Neuronal stem cell (in vitro differentiated cells): ENCODE measurements at regions not wholly inside any gene's neighbourhood (a gene's known extent, or its start where the extent isn't known, plus 50 kb on each side); places are given as distances from the start of the nearest gene placed in this dataset.

ENCODE experiments used
- DNase-seq: peaks from one replicate; pipeline ENCODE4 v3.0.0-alpha.2; 2013; ENCODE audit warnings: low spot score
- H2AFZ ChIP-seq: one replicate; pipeline ENCODE4 v1.6.1; 2013; ENCODE audit warnings: mild to moderate bottlenecking, low read length, inconsistent platforms
- H2AK5ac ChIP-seq: 2 replicates; pipeline ENCODE4 v1.6.1; 2013; ENCODE audit warnings: low read depth, mild to moderate bottlenecking, inconsistent platforms, low read length, moderate library complexity, mixed read lengths
- H2BK120ac ChIP-seq: 2 replicates; pipeline ENCODE4 v1.6.1; 2013; ENCODE audit warnings: low read depth, mild to moderate bottlenecking, inconsistent platforms, low read length, moderate library complexity, mixed read lengths
- H2BK12ac ChIP-seq: one replicate; pipeline ENCODE4 v1.6.1; 2013; ENCODE audit warnings: low read length, inconsistent platforms
- H2BK15ac ChIP-seq: 2 replicates; pipeline ENCODE4 v1.6.1; 2013; ENCODE audit warnings: mild to moderate bottlenecking, low read length, inconsistent platforms, mixed read lengths
- H2BK5ac ChIP-seq: one replicate; pipeline ENCODE4 v1.6.1; 2013; ENCODE audit warnings: inconsistent platforms, mild to moderate bottlenecking, low read length, moderate library complexity
- H3K14ac ChIP-seq: one replicate; pipeline ENCODE4 v1.6.1; 2013; ENCODE audit warnings: low read length, inconsistent platforms
- H3K18ac ChIP-seq: 2 replicates; pipeline ENCODE4 v1.6.1; 2013; ENCODE audit warnings: low read length, inconsistent platforms
- H3K23ac ChIP-seq: 2 replicates; pipeline ENCODE4 v1.6.1; 2013; ENCODE audit warnings: low read depth, mild to moderate bottlenecking, mixed read lengths, low read length, inconsistent platforms; ENCODE audit not compliant: poor library complexity
- H3K27ac ChIP-seq: replicated peaks from 3 replicates; pipeline ENCODE4 v1.5.1; 2013; ENCODE audit warnings: low read length, inconsistent platforms
- H3K27me3 ChIP-seq, 3 experiments: 2 replicates each; pipeline ENCODE4 v1.6.1; 2013; ENCODE audit warnings: low read length in 3 of 3, mild to moderate bottlenecking in 2 of 3, inconsistent platforms in 1 of 3, low read depth in 1 of 3, mixed read lengths in 1 of 3, moderate library complexity in 1 of 3; ENCODE audit not compliant: control insufficient read depth in 3 of 3, insufficient read depth in 3 of 3
- H3K36me3 ChIP-seq, 2 donors: replicated peaks in 1 of 2; 2 replicates each; pipeline ENCODE4 v1.6.1; 2013; ENCODE audit warnings: low read length in 2 of 2; ENCODE audit not compliant: control insufficient read depth in 2 of 2, insufficient read depth in 2 of 2
- H3K4ac ChIP-seq: 2 replicates; pipeline ENCODE4 v1.6.1; 2013; ENCODE audit warnings: inconsistent platforms, mild to moderate bottlenecking, low read length, moderate library complexity
- H3K4me1 ChIP-seq, 2 donors: 1 replicate in 1 of 2; 2 replicates in 1 of 2; pipeline ENCODE4 v1.6.1; 2013; ENCODE audit warnings: low read length in 2 of 2, low read depth in 1 of 2; ENCODE audit not compliant: control insufficient read depth in 2 of 2, insufficient read depth in 1 of 2
- H3K4me2 ChIP-seq: one replicate; pipeline ENCODE4 v1.6.1; 2013; ENCODE audit warnings: mild to moderate bottlenecking, low read length, inconsistent platforms; ENCODE audit not compliant: insufficient read depth, poor library complexity, severe bottlenecking
- H3K4me3 ChIP-seq, 2 donors: 2 replicates each; pipeline ENCODE4 v1.5.1; 2013; ENCODE audit warnings: low read length in 2 of 2, mild to moderate bottlenecking in 2 of 2, inconsistent platforms in 1 of 2, moderate library complexity in 1 of 2
- H3K79me1 ChIP-seq: one replicate; pipeline ENCODE4 v1.6.1; 2013; ENCODE audit warnings: low read depth, mild to moderate bottlenecking, inconsistent platforms, low read length, moderate library complexity
- H3K9ac ChIP-seq: one replicate; pipeline ENCODE4 v1.6.1; 2013; ENCODE audit warnings: mild to moderate bottlenecking, low read depth, low read length, inconsistent platforms; ENCODE audit not compliant: poor library complexity
- H3K9me3 ChIP-seq, 2 donors: replicated peaks in 1 of 2; 2 replicates each; pipeline versions ENCODE3 to v1.6.1; 2013; ENCODE audit warnings: low read length in 2 of 2, mild to moderate bottlenecking in 2 of 2, inconsistent platforms in 1 of 2, low read depth in 1 of 2, mixed read lengths in 1 of 2, moderate library complexity in 1 of 2; ENCODE audit not compliant: control insufficient read depth in 2 of 2, insufficient read depth in 1 of 2
- H4K8ac ChIP-seq: one replicate; pipeline ENCODE4 v1.6.1; 2013; ENCODE audit warnings: low read depth, mild to moderate bottlenecking, inconsistent platforms, low read length, moderate library complexity
- H4K91ac ChIP-seq: one replicate; pipeline ENCODE4 v1.6.1; 2013; ENCODE audit warnings: low read length, low read depth, mild to moderate bottlenecking, inconsistent platforms; ENCODE audit not compliant: poor library complexity
- WGBS, 2 donors: extraction: QIAGEN DNeasy Blood & Tissue Kit; methylation state at CpG; one replicate each; pipeline ENCODE4 v1.1.7; 2013; ENCODE audit warnings: missing lambda C conversion rate in 2 of 2, mixed read lengths in 1 of 2; ENCODE audit not compliant: insufficient read length in 2 of 2, insufficient replicate concordance in 1 of 2; ENCODE audit errors: extremely low coverage in 2 of 2; 5-methylcytosine and 5-hydroxymethylcytosine counted together

GRCh38 chr2:215529271-215529670, 93.4 kb upstream of the FN1 start:
- Histone ChIP-seq H3K36me3 (no peaks in the 10 kb centered on the region), H2AK5ac (no peak overlapping the region), H2AFZ (no peak overlapping the region), H3K9me3 (peaks cover 3 to 5% of the 10 kb centered on the region in 2 donors), H3K23ac (no peak overlapping the region), H2BK15ac (no peak overlapping the region), H3K9ac (no peak overlapping the region), H2BK12ac (no peak overlapping the region), H4K8ac (no peak overlapping the region), H3K4me1 (no peaks in the 10 kb centered on the region), H3K18ac (no peak overlapping the region), H3K14ac (no peak overlapping the region), H3K27me3 (no peaks in the 10 kb centered on the region), H4K91ac (no peak overlapping the region), H3K79me1 (no peaks in the 10 kb centered on the region), H3K4ac (no peak overlapping the region), H2BK5ac (no peak overlapping the region), H3K27ac (no peak overlapping the region), H3K4me3 (no peak overlapping the region), H3K4me2 (no peak overlapping the region), H2BK120ac (no peak overlapping the region)
- WGBS, 2 donors = no CpG with 5 or more reads among the region's 5 CpGs
- DNase-seq = no peak

- no peaks in the 10 kb centered on the region for H3K9me3 ChIP-seq
- H2BK12ac ChIP-seq = no peak overlapping the region
- no peak overlapping the region for H2AK5ac ChIP-seq
- no peak overlapping the region for H2AFZ ChIP-seq
- H3K4me2 ChIP-seq = no peak overlapping the region
- no peak overlapping the region for H3K4me3 ChIP-seq
- no CpG with 5 or more reads among the region's 2 CpGs for WGBS, 2 donors
- no peak overlapping the region for H2BK5ac ChIP-seq
- H3K27me3 ChIP-seq = no peaks in the 10 kb centered on the region
- H2BK15ac ChIP-seq = no peak overlapping the region
- no peak overlapping the region for H3K27ac ChIP-seq
- H3K23ac ChIP-seq = no peak overlapping the region
- no peaks in the 10 kb centered on the region for H3K4me1 ChIP-seq
- no peaks in the 10 kb centered on the region for H3K36me3 ChIP-seq
- H3K18ac ChIP-seq = no peak overlapping the region
- H2BK120ac ChIP-seq = no peak overlapping the region
- H4K91ac ChIP-seq = no peak overlapping the region
- H3K79me1 ChIP-seq = no peaks in the 10 kb centered on the region
- no peak for DNase-seq
- no peak overlapping the region for H3K4ac ChIP-seq
- no peak overlapping the region for H4K8ac ChIP-seq
- H3K9ac ChIP-seq = no peak overlapping the region
- H3K14ac ChIP-seq = no peak overlapping the region
Observed at GRCh38 chr2:215528555-215528954, 92.7 kb upstream of the FN1 start.

- Histone ChIP-seq H2BK5ac (no peak overlapping the region), H4K91ac (no peak overlapping the region), H2BK120ac (no peak overlapping the region), H3K79me1 (no peaks in the 10 kb centered on the region), H2BK12ac (no peak overlapping the region), H3K4me2 (no peak overlapping the region), H3K4me1 (no peaks in the 10 kb centered on the region), H3K27me3 (no peaks in the 10 kb centered on the region), H3K14ac (no peak overlapping the region), H3K9ac (no peak overlapping the region), H3K18ac (no peak overlapping the region), H3K23ac (no peak overlapping the region), H2AK5ac (no peak overlapping the region), H3K4ac (no peak overlapping the region), H2BK15ac (no peak overlapping the region), H3K27ac (no peak overlapping the region), H4K8ac (no peak overlapping the region), H3K9me3 (no peaks in the 10 kb centered on the region), H3K4me3 (no peak overlapping the region), H3K36me3 (no peaks in the 10 kb centered on the region), H2AFZ (no peak overlapping the region)
- DNase-seq = no peak
- WGBS, 2 donors = no CpG with 5 or more reads among the region's 1 CpG
Observed at GRCh38 chr2:215527736-215528135, 91.9 kb upstream of the FN1 start.

GRCh38 chr2:215526341-215526740, 90.5 kb upstream of the FN1 start:
- Histone ChIP-seq H4K8ac (no peak overlapping the region), H2AFZ (no peak overlapping the region), H3K4ac (no peak overlapping the region), H3K4me3 (no peak overlapping the region), H3K36me3 (no peaks in the 10 kb centered on the region), H2BK15ac (no peak overlapping the region), H3K27ac (no peak overlapping the region), H3K9ac (no peak overlapping the region), H2BK5ac (no peak overlapping the region), H3K4me2 (no peak overlapping the region), H3K27me3 (no peaks in the 10 kb centered on the region), H3K23ac (no peak overlapping the region), H4K91ac (no peak overlapping the region), H3K9me3 (no peaks in the 10 kb centered on the region), H3K79me1 (no peaks in the 10 kb centered on the region), H2BK12ac (no peak overlapping the region), H3K18ac (no peak overlapping the region), H3K14ac (no peak overlapping the region), H2AK5ac (no peak overlapping the region), H2BK120ac (no peak overlapping the region), H3K4me1 (no peaks in the 10 kb centered on the region)
- no CpG with 5 or more reads among the region's 4 CpGs for WGBS, 2 donors
- DNase-seq = no peak
